ENCODE measurements at regions not wholly inside any gene's neighbourhood (a gene's known extent, or its start where the extent isn't known, plus 50 kb on each side); places are given as distances from the start of the nearest gene placed in this dataset.
"Not testable (repeated sequence)": the region's sequence is repeated elsewhere in the genome, so short reads cannot be mapped to it uniquely, and the experiment has no call there.

GRCh38 chr1:38493306-38493705, 366.3 kb downstream of the RRAGC start:
- H3K4me1 ChIP-seq (replicated peaks in 1 of 2; ENCODE audit: control insufficient read depth in 2 of 2, insufficient read depth in 2 of 2, low read length in 2 of 2); H2AFZ ChIP-seq (ENCODE audit: low read depth, low read length); H3K9me3 ChIP-seq (replicated peaks; ENCODE audit: control insufficient read depth, insufficient read depth, low read depth, low read length); H4K20me1 ChIP-seq (replicated peaks; ENCODE audit: control insufficient read depth, insufficient read depth, low read length); CTCF ChIA-PET (ENCODE audit: low intra/inter-chr PET ratio); H3K9ac ChIP-seq (ENCODE audit: insufficient read depth in 1 of 2, low read depth in 2 of 2, low read length in 2 of 2); H3K36me3 ChIP-seq (ENCODE audit: control insufficient read depth, insufficient read depth, low read length); FAIRE-seq; intact Hi-C loops (cut with micrococcal nuclease); H3K9me1 ChIP-seq (ENCODE audit: control insufficient read depth, insufficient read depth, low read length); H3K4me2 ChIP-seq (ENCODE audit: insufficient read depth, low read length); in situ Hi-C loops (cut with MboI); H3K27ac ChIP-seq (ENCODE audit: extremely low read depth, low read depth, low read length); BruUV-seq (replicated peaks); H3K27me3 ChIP-seq (ENCODE audit: control insufficient read depth in 2 of 2, insufficient read depth in 2 of 2, low read length in 2 of 2); DNase-seq (ENCODE audit: extremely low read depth in 1 of 4, low spot score in 3 of 4); H3K4me3 ChIP-seq; ATAC-seq; H3K79me2 ChIP-seq (ENCODE audit: control insufficient read depth, insufficient read depth, low read length): not testable (repeated sequence)
- 7% methylated on average over 3 of the region's 3 CpGs for WGBS (ENCODE audit: insufficient coverage, low coverage, missing lambda C conversion rate)
- POLR2A ChIA-PET, result interaction anchor here (0.6 kb wide), 2 partner anchors 10 to 1440 kb away, joined by 4 read pairs; no protein-coding TSS in a partner anchor
- TF ChIP-seq SPI1 (IDR thresholded peaks at IDR 0.05; ENCODE audit: borderline replicate concordance, low read depth, low read length) (0 out of 2 replicates have a peak, but pooled peaks have one; percentile 18), CHD2 (IDR thresholded peaks at IDR 0.05; ENCODE audit: low read depth, low read length) (peak; percentile 71; the same call in 1 of the 2 replicates)

GRCh38 chr1:38489844-38490270, 369.7 kb downstream of the RRAGC start:
- FAIRE-seq, result peak; percentile 70
- CTCF ChIA-PET (ENCODE audit: low intra/inter-chr PET ratio), result no interaction called here
- no TSS peak for BruUV-seq (replicated peaks)
- TF ChIP-seq RAD21 (CRISPR knock-in tag; conservative IDR thresholded peaks at IDR 0.05 in 1 of 2, IDR thresholded peaks at IDR 0.05 in 1 of 2) (peak; percentile 43 to 69), EHMT2 (IDR thresholded peaks at IDR 0.05) (peak; percentile 73), CTBP1 (IDR thresholded peaks at IDR 0.05; ENCODE audit: borderline replicate concordance) (peak; percentile 23; the same call in 1 of the 2 replicates), MYNN (IDR thresholded peaks at IDR 0.05) (0 out of 2 replicates have a peak, but pooled peaks have one; percentile 40), MYNN (CRISPR knock-in tag; IDR thresholded peaks at IDR 0.05) (no peak), JUN (IDR thresholded peaks at IDR 0.05; ENCODE audit: borderline replicate concordance, low read depth, low read length) (0 out of 2 replicates have a peak, but pooled peaks have one; percentile 13), JUN (CRISPR knock-in tag; IDR thresholded peaks at IDR 0.05; ENCODE audit: borderline replicate concordance) (no peak), NRF1 (conservative IDR thresholded peaks at IDR 0.05 in 1 of 2, IDR thresholded peaks at IDR 0.05 in 1 of 2) (peak; percentile 69 to 76), MECOM (CRISPR knock-in tag; IDR thresholded peaks at IDR 0.05) (no peak), HCFC1 (IDR thresholded peaks at IDR 0.05; ENCODE audit: low read depth, low read length) (0 out of 2 replicates have a peak, but pooled peaks have one; percentile 24), CTCFL (IDR thresholded peaks at IDR 0.05; ENCODE audit: borderline replicate concordance, insufficient read depth, low read depth, low read length, poor library complexity, severe bottlenecking) (peak; percentile 11), SMC3 (conservative IDR thresholded peaks at IDR 0.05; ENCODE audit: insufficient read depth, low read depth, low read length) (peak; percentile 57)

More at GRCh38 chr1:38489844-38490270, 369.7 kb downstream of the RRAGC start:
- Histone ChIP-seq H3K9ac (ENCODE audit: insufficient read depth in 1 of 2, low read depth in 2 of 2, low read length in 2 of 2) (no peak overlapping the region), H3K79me2 (ENCODE audit: control insufficient read depth, insufficient read depth, low read length) (no peaks in the 10 kb centered on the region), H3K27ac (ENCODE audit: extremely low read depth, low read depth, low read length) (no peak overlapping the region), H3K27me3 (ENCODE audit: control insufficient read depth in 2 of 2, insufficient read depth in 2 of 2, low read length in 2 of 2) (peaks cover 16 to 18% of the 10 kb centered on the region in 2 experiments), H2AFZ (ENCODE audit: low read depth, low read length) (no peak overlapping the region; the same call in 1 of the 2 replicates), H3K4me3 (no peak overlapping the region), H4K20me1 (replicated peaks; ENCODE audit: control insufficient read depth, insufficient read depth, low read length) (no peaks in the 10 kb centered on the region), H3K36me3 (ENCODE audit: control insufficient read depth, insufficient read depth, low read length) (no peaks in the 10 kb centered on the region), H3K9me1 (ENCODE audit: control insufficient read depth, insufficient read depth, low read length) (no peaks in the 10 kb centered on the region), H3K4me1 (replicated peaks in 1 of 2; ENCODE audit: control insufficient read depth in 2 of 2, insufficient read depth in 2 of 2, low read length in 2 of 2) (no peaks in the 10 kb centered on the region), H3K9me3 (replicated peaks; ENCODE audit: control insufficient read depth, insufficient read depth, low read depth, low read length) (no peaks in the 10 kb centered on the region), H3K4me2 (ENCODE audit: insufficient read depth, low read length) (no peak overlapping the region)
- intact Hi-C loops (cut with micrococcal nuclease) (no loop called here), in situ Hi-C loops (cut with MboI) (loop anchor here (5.0 kb wide), 1 partner anchor 92 kb away; no protein-coding TSS in a partner anchor)
- ATAC-seq (peak; percentile 97), DNase-seq (ENCODE audit: extremely low read depth in 1 of 4, low spot score in 3 of 4) (peak; percentile 75 to 87 (median 83))
- 38% methylated on average over 6 of the region's 6 CpGs for WGBS (ENCODE audit: insufficient coverage, low coverage, missing lambda C conversion rate)
- POLR2A ChIA-PET, result interaction anchor here (0.6 to 1.1 kb wide), 2 partner anchors 44 to 450 kb away, joined by 3 to 5 read pairs; no protein-coding TSS in a partner anchor

Measured in K562 (cell line).